NB4 (cell line): ENCODE measurements at regions not wholly inside any gene's neighbourhood (a gene's known extent, or its start where the extent isn't known, plus 50 kb on each side); places are given as distances from the start of the nearest gene placed in this dataset.
"Not testable (repeated sequence)": the region's sequence is repeated elsewhere in the genome, so short reads cannot be mapped to it uniquely, and the experiment has no call there.

ENCODE experiments used
- DNase-seq: peaks from one replicate; pipeline ENCODE4 v3.0.0; 2010; ENCODE audit warnings: low read depth
- H3K4me3 ChIP-seq: one replicate; pipeline ENCODE4 v1.5.1; 2011; ENCODE audit warnings: mild to moderate bottlenecking, low read depth, low read length, moderate library complexity
- CTCF ChIP-seq: IDR thresholded peaks from one replicate; pipeline ENCODE4 v1.5.1; 2012; ENCODE audit warnings: low read depth, low read length
- MAX ChIP-seq: IDR thresholded peaks from 2 replicates; pipeline ENCODE4 v1.6.1; 2011; ENCODE audit warnings: low read depth, low read length
- MYC ChIP-seq: IDR thresholded peaks from 2 replicates; pipeline ENCODE4 v1.6.1; 2011; ENCODE audit warnings: low read depth, low read length
- POLR2A ChIP-seq: IDR thresholded peaks from 2 replicates; pipeline ENCODE4 v1.6.1; 2011; ENCODE audit warnings: mild to moderate bottlenecking; ENCODE audit not compliant: insufficient read length; ENCODE audit errors: extremely low read depth

DNA sequence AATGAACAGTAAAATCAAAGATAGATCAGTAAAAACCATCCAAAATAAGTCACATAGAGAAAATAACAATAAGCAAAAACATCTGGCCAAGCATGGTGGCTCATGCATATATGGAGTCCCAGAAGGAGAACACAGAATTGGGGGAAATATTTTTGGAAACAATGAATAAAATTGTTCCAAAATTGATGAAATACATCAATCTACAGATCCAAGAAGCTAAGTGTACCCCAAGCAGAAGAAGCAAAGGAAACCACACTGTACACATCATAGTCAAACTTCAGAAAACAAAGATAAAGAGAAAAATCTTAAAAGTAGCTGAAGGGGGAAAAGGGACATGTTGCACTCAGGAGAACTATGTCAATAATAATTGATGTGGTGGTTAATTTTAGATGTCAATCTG is 80.4 kb upstream of the RMP24 start:
- TF ChIP-seq POLR2A (no peak), CTCF (no peak), MYC (no peak), MAX (no peak)
- DNase-seq: no peak
- H3K4me3 ChIP-seq: no peak overlapping the region

- DNase-seq, H3K4me3 ChIP-seq: not testable (repeated sequence)
Measured at GRCh38 chr18:35897481-35897880, 75.0 kb upstream of the RMP24 start.

- DNase-seq: no peak
- H3K4me3 ChIP-seq: no peak overlapping the region
- TF ChIP-seq MYC: no peak
- no peak for TF ChIP-seq MAX
- no peak for TF ChIP-seq POLR2A
- no peak for TF ChIP-seq CTCF
Measured at GRCh38 chr18:35904389-35905037, 68.0 kb upstream of the RMP24 start.

- H3K4me3 ChIP-seq: no peak overlapping the region
- no peak for DNase-seq
- no peak for TF ChIP-seq POLR2A
- TF ChIP-seq MYC: no peak
- TF ChIP-seq MAX: no peak
- TF ChIP-seq CTCF: no peak
Measured at GRCh38 chr18:35905436-35905835, 67.0 kb upstream of the RMP24 start.

DNA sequence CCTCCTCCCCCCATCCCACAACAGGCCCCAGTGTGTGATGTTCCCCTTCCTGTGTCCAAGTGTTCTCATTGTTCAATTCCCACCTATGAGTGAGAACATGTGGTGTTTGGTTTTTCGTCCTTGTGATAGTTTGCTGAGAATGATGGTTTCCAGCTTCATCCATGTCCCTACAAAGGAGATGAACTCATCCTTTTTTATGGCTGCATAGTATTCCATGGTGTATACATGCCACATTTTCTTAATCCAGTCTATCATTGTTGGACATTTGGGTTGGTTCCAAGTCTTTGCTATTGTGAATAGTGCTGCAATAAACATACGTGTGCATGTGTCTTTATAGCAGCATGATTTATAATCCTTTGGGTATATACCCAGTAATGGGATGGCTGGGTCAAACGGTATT is 66.2 kb upstream of the RMP24 start:
- DNase-seq, H3K4me3 ChIP-seq: not testable (repeated sequence)

DNA sequence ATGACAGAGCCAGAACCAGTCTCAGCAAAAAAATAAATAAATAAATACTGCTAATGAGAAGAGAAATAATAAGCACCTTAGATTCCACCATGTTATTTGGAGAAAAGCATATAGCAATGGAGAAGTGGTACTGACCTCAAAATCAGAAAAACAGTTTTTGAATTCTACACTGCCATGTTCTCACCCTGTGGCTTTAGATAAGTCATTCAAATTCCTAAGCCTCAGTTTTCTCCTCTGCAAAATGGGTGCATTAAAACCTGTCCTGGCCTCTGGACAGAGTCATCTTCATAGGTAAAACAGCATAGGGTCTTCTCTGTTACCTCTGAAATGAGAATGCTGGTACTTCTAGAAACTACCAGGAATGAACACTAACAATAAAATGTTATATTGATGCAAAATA is 62.2 kb upstream of the RMP24 start:
- no peak for DNase-seq
- TF ChIP-seq POLR2A (no peak), CTCF (no peak), MYC (no peak), MAX (no peak)
- H3K4me3 ChIP-seq: no peak overlapping the region

GRCh38 chr18:35912332-35912731 is 60.1 kb upstream of the RMP24 start:
- peak; percentile 60 for DNase-seq
- TF ChIP-seq POLR2A (no peak), CTCF (no peak), MAX (no peak), MYC (no peak)
- peak overlapping the region; percentile 23 for H3K4me3 ChIP-seq
